Neural progenitor cell (in vitro differentiated cells): ENCODE measurements at regions not wholly inside any gene's neighbourhood (a gene's known extent, or its start where the extent isn't known, plus 50 kb on each side); places are given as distances from the start of the nearest gene placed in this dataset.

Experiments used
- DNase-seq: peaks from one replicate; pipeline ENCODE4 v3.0.0-alpha.2; 2016; ENCODE audit warnings: low spot score
- H2AFZ ChIP-seq: fragments of 200-600 bp; sonication (generic); replicated peaks from 2 replicates; pipeline ENCODE4 v1.6.1; 2016; ENCODE audit warnings: antibody characterized with exemption
- H3F3A ChIP-seq: fragments of 200-600 bp; sonication (generic); 2 replicates; pipeline ENCODE4 v1.6.1; 2016; ENCODE audit warnings: antibody characterized with exemption, low read depth
- H3K27ac ChIP-seq: fragments of 200-600 bp; sonication (generic); 2 replicates; pipeline ENCODE4 v1.5.1; 2016; ENCODE audit warnings: mild to moderate bottlenecking
- H3K27me3 ChIP-seq: fragments of 200-600 bp; sonication (generic); 2 replicates; pipeline ENCODE4 v1.6.1; 2016; ENCODE audit warnings: mild to moderate bottlenecking, moderate library complexity
- H3K36me3 ChIP-seq: fragments of 200-600 bp; sonication (generic); 2 replicates; pipeline ENCODE4 v1.5.1; 2016
- H3K4me1 ChIP-seq: fragments of 200-600 bp; sonication (generic); 2 replicates; pipeline ENCODE4 v1.6.1; 2016; ENCODE audit warnings: mixed run types
- H3K4me2 ChIP-seq: fragments of 200-600 bp; sonication (generic); 2 replicates; pipeline ENCODE4 v1.6.1; 2016
- H3K4me3 ChIP-seq: fragments of 200-600 bp; sonication (generic); 2 replicates; pipeline ENCODE4 v1.5.1; 2016
- H3K79me2 ChIP-seq: fragments of 200-600 bp; sonication (generic); 2 replicates; pipeline ENCODE4 v1.6.1; 2016; ENCODE audit warnings: low read depth
- H3K9ac ChIP-seq: fragments of 200-600 bp; sonication (generic); 2 replicates; pipeline ENCODE4 v1.6.1; 2016
- H3K9me3 ChIP-seq: fragments of 200-600 bp; sonication (generic); 2 replicates; pipeline ENCODE4 v1.5.1; 2016; ENCODE audit warnings: low read depth
- H4K20me1 ChIP-seq: fragments of 200-600 bp; sonication (generic); 2 replicates; pipeline ENCODE4 v1.6.1; 2016; ENCODE audit warnings: low read depth
- H3K27ac Mint-ChIP-seq: 3 replicates; pipeline ENCODE4 v1.8.0; 2021; ENCODE audit warnings: mixed read lengths
- H3K27me3 Mint-ChIP-seq: 2 replicates; pipeline ENCODE4 v1.8.0; 2022; ENCODE audit warnings: low read depth, mild to moderate bottlenecking, inconsistent platforms, moderate library complexity, mixed read lengths; ENCODE audit not compliant: insufficient read depth
- H3K36me3 Mint-ChIP-seq: 3 replicates; pipeline ENCODE4 v1.8.0; 2021; ENCODE audit warnings: mixed read lengths
- H3K4me1 Mint-ChIP-seq: 3 replicates; pipeline ENCODE4 v1.8.0; 2021; ENCODE audit warnings: mixed read lengths
- H3K4me3 Mint-ChIP-seq: 3 replicates; pipeline ENCODE4 v1.8.0; 2021; ENCODE audit warnings: mild to moderate bottlenecking, moderate library complexity, mixed read lengths
- H3K9me3 Mint-ChIP-seq: 3 replicates; pipeline ENCODE4 v1.8.0; 2020; ENCODE audit warnings: mixed read lengths
- CTCF ChIP-seq: fragments of 200-600 bp; sonication (generic); IDR thresholded peaks from 2 replicates; pipeline ENCODE4 v1.5.1; 2017; ENCODE audit warnings: antibody characterized with exemption, mild to moderate bottlenecking
- EZH2 ChIP-seq: fragments of 200-600 bp; sonication (generic); IDR thresholded peaks from 2 replicates; pipeline ENCODE4 v1.6.1; 2017; ENCODE audit warnings: antibody characterized with exemption, mild to moderate bottlenecking, moderate library complexity
- EZH2phosphoT487 ChIP-seq: fragments of 200-600 bp; sonication (generic); IDR thresholded peaks from 2 replicates; pipeline ENCODE4 v1.6.1; 2017; ENCODE audit warnings: antibody characterized with exemption

DNA sequence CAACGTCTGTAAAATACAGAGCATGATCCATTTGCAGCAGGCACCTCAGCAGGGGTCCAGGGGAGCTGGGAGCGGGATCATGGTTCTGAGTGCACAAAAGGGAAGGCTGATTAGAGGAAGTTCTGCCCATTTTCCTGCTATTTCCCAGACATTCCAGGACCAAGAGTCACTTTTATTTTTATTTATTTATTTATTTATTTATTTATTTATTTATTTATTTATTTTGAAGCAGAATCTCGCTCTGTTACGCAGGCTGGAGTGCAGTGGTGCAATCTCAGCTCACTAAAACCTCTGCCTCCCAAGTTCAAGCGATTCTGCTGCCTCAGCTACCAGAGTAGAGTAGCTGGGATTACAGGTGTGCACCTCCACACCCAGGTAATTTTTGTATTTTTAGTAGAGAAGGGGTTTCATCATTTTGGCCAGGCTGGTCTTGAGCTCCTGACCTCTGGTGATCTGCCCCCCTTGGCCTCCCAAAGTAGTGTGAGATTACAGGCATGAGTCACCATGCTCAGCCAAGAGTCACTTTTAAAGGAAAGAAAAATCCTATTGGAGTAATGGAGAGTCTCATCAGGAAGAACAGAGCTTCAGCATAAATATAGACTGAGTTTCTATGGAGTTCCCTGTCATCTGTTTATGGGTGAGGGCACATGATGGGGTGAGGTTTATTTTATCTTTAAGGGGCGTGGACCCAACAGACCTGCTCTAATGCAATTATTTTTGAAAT, 355.2 kb downstream of the HAPSTR1 start:
- H3K36me3 Mint-ChIP-seq: no peaks in the 10 kb centered on the region
- peak overlapping the region; percentile 2 for H3K4me3 Mint-ChIP-seq
- H4K20me1 ChIP-seq: no peaks in the 10 kb centered on the region
- no peaks in the 10 kb centered on the region for H3K36me3 ChIP-seq
- H3K27me3 ChIP-seq: no peaks in the 10 kb centered on the region
- peaks cover 3% of the 10 kb centered on the region for H3K27me3 Mint-ChIP-seq
- H3K9me3 Mint-ChIP-seq: no peaks in the 10 kb centered on the region
- H3K4me3 ChIP-seq: no peak overlapping the region
- no peak overlapping the region for H3K27ac ChIP-seq
- no peak overlapping the region for H3K9ac ChIP-seq
- no peaks in the 10 kb centered on the region for H3F3A ChIP-seq
- no peaks in the 10 kb centered on the region for H3K79me2 ChIP-seq
- no peaks in the 10 kb centered on the region for H3K9me3 ChIP-seq
- H3K4me1 Mint-ChIP-seq: peaks cover 13% of the 10 kb centered on the region
- TF ChIP-seq EZH2phosphoT487 (no peak), EZH2 (no peak), CTCF (no peak)
- H2AFZ ChIP-seq: peak overlapping the region; percentile 77
- H3K4me2 ChIP-seq: no peak overlapping the region
- DNase-seq: no peak
- peaks cover 4% of the 10 kb centered on the region for H3K4me1 ChIP-seq
- no peak overlapping the region for H3K27ac Mint-ChIP-seq

GRCh38 chr16:9447195-9447551, 355.7 kb downstream of the HAPSTR1 start:
- TF ChIP-seq EZH2phosphoT487: no peak
- TF ChIP-seq CTCF: no peak
- no peak for TF ChIP-seq EZH2
- Histone ChIP-seq H3K4me2 (no peak overlapping the region), H3K79me2 (no peaks in the 10 kb centered on the region), H3K4me1 (peaks cover 4% of the 10 kb centered on the region), H3K9ac (no peak overlapping the region), H3K27me3 (no peaks in the 10 kb centered on the region), H3K36me3 (no peaks in the 10 kb centered on the region), H3K27ac (no peak overlapping the region), H3K4me3 (no peak overlapping the region), H3K9me3 (no peaks in the 10 kb centered on the region), H3F3A (no peaks in the 10 kb centered on the region), H2AFZ (no peak overlapping the region), H4K20me1 (no peaks in the 10 kb centered on the region)
- Mint-ChIP-seq H3K4me1 (peaks cover 12% of the 10 kb centered on the region), H3K27me3 (peaks cover 3% of the 10 kb centered on the region), H3K9me3 (no peaks in the 10 kb centered on the region), H3K36me3 (no peaks in the 10 kb centered on the region), H3K27ac (no peak overlapping the region), H3K4me3 (no peak overlapping the region)
- DNase-seq: no peak

GRCh38 chr16:9447699-9448098, 356.3 kb downstream of the HAPSTR1 start:
- no peaks in the 10 kb centered on the region for H3K9me3 Mint-ChIP-seq
- H3K4me1 Mint-ChIP-seq: peaks cover 12% of the 10 kb centered on the region
- H4K20me1 ChIP-seq: no peaks in the 10 kb centered on the region
- H3F3A ChIP-seq: no peaks in the 10 kb centered on the region
- H3K9me3 ChIP-seq: no peaks in the 10 kb centered on the region
- DNase-seq: no peak
- no peak overlapping the region for H3K4me3 Mint-ChIP-seq
- H3K27ac ChIP-seq: no peak overlapping the region
- H3K79me2 ChIP-seq: no peaks in the 10 kb centered on the region
- H3K4me1 ChIP-seq: peaks cover 4% of the 10 kb centered on the region
- no peak overlapping the region for H3K9ac ChIP-seq
- no peak overlapping the region for H3K4me2 ChIP-seq
- H3K4me3 ChIP-seq: no peak overlapping the region
- no peak overlapping the region for H3K27ac Mint-ChIP-seq
- peaks cover 3% of the 10 kb centered on the region for H3K27me3 Mint-ChIP-seq
- H3K27me3 ChIP-seq: no peaks in the 10 kb centered on the region
- H3K36me3 ChIP-seq: no peaks in the 10 kb centered on the region
- H3K36me3 Mint-ChIP-seq: no peaks in the 10 kb centered on the region
- TF ChIP-seq EZH2: no peak
- no peak for TF ChIP-seq CTCF
- no peak for TF ChIP-seq EZH2phosphoT487
- H2AFZ ChIP-seq: no peak overlapping the region
